GM18519 (cell line): ENCODE measurements at regions not wholly inside any gene's neighbourhood (a gene's known extent, or its start where the extent isn't known, plus 50 kb on each side); places are given as distances from the start of the nearest gene placed in this dataset.
"Not testable (repeated sequence)": the region's sequence is repeated elsewhere in the genome, so short reads cannot be mapped to it uniquely, and the experiment has no call there.

ENCODE experiments used
- ATAC-seq: cut with Tn5 transposase; IDR thresholded peaks from one replicate; pipeline ENCODE4 v1.9.1; 2021; ENCODE audit warnings: mild to moderate bottlenecking, moderate library complexity; ENCODE audit not compliant: unreplicated experiment, low FRiP score

GRCh38 chr1:4062041-4062440 lies 162.0 kb upstream of the C1orf174 start:
- no peak for ATAC-seq

- no peak for ATAC-seq
Observed at GRCh38 chr1:4062560-4062959, 162.5 kb upstream of the C1orf174 start.

DNA sequence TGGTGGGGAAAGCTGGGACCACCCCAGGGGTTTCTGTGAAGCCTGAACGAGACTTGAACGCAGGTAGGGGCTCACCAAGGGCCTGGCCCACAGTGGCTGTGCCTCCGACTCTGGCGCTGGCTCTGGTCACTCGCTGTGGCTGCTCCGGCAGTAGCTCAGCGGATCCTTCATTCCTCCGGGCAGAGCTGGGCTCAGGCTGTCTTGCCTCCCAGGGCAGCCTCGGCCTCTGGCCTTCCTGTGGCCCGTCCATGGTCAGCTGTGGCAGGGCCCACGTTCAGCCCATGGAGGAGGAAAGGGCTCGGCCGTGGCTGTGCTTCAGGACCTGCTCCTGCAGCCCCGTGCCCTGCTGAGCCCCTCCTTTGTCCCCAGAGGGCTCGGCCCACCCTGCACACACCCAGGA lies 162.9 kb upstream of the C1orf174 start:
- ATAC-seq, result no peak

DNA sequence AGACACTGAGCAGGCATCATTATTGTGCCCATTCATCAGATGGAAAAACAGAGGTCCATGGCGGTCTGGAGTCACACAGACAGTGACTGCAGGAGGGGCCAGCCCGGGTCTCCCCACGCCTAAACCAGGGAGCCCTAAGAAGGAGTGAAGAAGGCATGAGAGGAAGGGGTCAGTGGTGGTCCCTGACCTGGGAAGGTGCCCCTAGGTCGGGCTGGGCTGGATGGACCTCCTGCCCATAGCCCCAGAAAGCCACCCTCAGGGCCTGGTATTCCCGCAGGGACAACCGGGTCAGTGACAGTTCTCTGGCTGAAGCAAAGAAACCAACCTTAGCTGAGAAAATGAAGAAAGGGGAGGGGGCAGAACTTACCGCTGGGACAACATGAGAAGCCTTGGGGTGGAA lies 163.4 kb upstream of the C1orf174 start:
- ATAC-seq, result no peak

GRCh38 chr1:4064150-4064889 lies 164.2 kb upstream of the C1orf174 start:
- ATAC-seq, result no peak

DNA sequence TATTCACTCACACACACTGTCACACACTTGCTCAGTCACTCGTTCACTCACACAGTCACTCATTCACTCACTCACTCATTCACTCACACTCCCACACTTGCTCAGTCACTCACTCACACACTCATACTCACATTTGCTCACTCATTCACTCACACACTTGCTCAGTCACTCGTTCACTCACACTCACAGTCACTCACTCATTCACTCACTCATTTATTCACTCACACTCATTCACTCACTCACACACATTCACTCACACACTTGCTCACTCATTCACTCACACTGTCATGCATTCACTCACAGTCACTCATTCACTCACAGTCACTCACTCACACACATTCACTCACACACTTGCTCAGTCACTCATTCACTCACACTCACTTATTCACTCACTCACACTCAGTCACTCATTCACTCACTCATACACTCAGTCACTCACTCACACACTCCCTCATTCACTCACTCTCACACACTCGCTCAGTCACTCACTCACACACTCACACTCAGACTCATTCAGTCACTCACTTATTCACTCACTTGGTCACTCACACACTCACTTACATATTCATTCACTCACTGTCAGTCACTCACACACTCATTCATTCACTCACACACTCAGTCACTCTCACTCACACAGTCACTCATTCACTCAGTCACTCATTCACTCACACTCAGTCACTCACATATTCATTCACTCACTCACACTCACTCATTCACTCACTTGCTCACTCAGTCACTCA lies 167.0 kb upstream of the C1orf174 start:
- no peak for ATAC-seq

GRCh38 chr1:4068076-4068475 lies 168.0 kb upstream of the C1orf174 start:
- ATAC-seq, result no peak

GRCh38 chr1:4071653-4072052 lies 171.6 kb upstream of the C1orf174 start:
- no peak for ATAC-seq

GRCh38 chr1:4072481-4073153 lies 172.5 kb upstream of the C1orf174 start:
- ATAC-seq, result no peak

- ATAC-seq, result no peak
Observed at GRCh38 chr1:4075436-4076225, 175.6 kb upstream of the C1orf174 start.

GRCh38 chr1:4076346-4076745 lies 176.3 kb upstream of the C1orf174 start:
- no peak for ATAC-seq

- ATAC-seq, result not testable (repeated sequence)
Observed at GRCh38 chr1:4078091-4078962, 178.3 kb upstream of the C1orf174 start.

DNA sequence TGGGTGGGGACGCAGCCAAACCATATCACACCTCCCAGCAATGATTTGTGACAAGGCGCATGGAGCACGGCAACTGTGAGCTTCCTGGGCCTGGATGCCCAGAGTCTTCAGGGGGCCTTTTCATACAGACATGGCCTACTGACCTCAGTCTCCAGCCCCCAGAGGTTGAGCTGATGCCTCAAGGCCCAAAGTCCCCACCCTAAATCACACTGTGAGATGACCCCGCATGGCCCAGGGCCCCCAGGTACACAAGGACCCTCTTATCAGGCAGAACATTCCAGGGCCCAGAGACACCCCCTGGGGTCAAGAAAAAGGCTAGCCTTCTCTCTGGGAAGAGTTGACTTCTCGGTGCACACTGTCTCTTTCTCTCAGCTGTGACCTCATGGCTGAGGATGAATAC lies 179.7 kb upstream of the C1orf174 start:
- ATAC-seq, result no peak

- no peak for ATAC-seq
Observed at GRCh38 chr1:4081806-4082711, 182.0 kb upstream of the C1orf174 start.

- ATAC-seq, result no peak
Observed at GRCh38 chr1:4083231-4084047, 183.4 kb upstream of the C1orf174 start.

GRCh38 chr1:4084048-4084431 lies 184.0 kb upstream of the C1orf174 start:
- no peak for ATAC-seq

GRCh38 chr1:4084446-4084845 lies 184.4 kb upstream of the C1orf174 start:
- ATAC-seq, result no peak

GRCh38 chr1:4084896-4085295 lies 184.8 kb upstream of the C1orf174 start:
- no peak for ATAC-seq
